AG04450 (cell line): ENCODE measurements at regions not wholly inside any gene's neighbourhood (a gene's known extent, or its start where the extent isn't known, plus 50 kb on each side); places are given as distances from the start of the nearest gene placed in this dataset.

Experiments used
- CTCF ChIA-PET: fragments of 300-600, 350-600 bp; formaldehyde crosslinking; extraction: SDS; loops from one replicate; lab custom pipeline; 2022; ENCODE audit warnings: antibody characterized with exemption, inconsistent platforms; lab: Charles Lee
- POLR2A ChIA-PET: fragments of 350-600 bp; formaldehyde crosslinking; extraction: SDS; loops from one replicate; lab custom pipeline; 2021; ENCODE audit warnings: antibody characterized with exemption, inconsistent platforms; lab: Yijun Ruan, JAX
- DNase-seq: peaks from one replicate; pipeline ENCODE4 v3.0.0-alpha.2; 2011; ENCODE audit warnings: low read depth, low spot score
- H3K27ac ChIP-seq: one replicate; pipeline ENCODE4 v1.5.1; 2012; ENCODE audit warnings: low read depth, low read length, control low read depth
- H3K27me3 ChIP-seq: one replicate; pipeline ENCODE4 v1.6.0; 2012; ENCODE audit warnings: low read length; ENCODE audit not compliant: control insufficient read depth, insufficient read depth
- H3K4me3 ChIP-seq: 2 replicates; pipeline ENCODE4 v1.5.1; 2011; ENCODE audit warnings: mild to moderate bottlenecking, low read depth, low read length, control low read depth
- H3K9me3 ChIP-seq: 2 replicates; pipeline ENCODE4 v1.5.1; 2012; ENCODE audit warnings: low read length; ENCODE audit not compliant: control insufficient read depth, insufficient read depth
- TF ChIP-seq, protein P1 (sequence below): IDR thresholded peaks from 2 replicates; pipeline ENCODE4 v1.5.1; 2011; ENCODE audit warnings: low read depth, low read length, control low read depth, inconsistent platforms

DNA sequence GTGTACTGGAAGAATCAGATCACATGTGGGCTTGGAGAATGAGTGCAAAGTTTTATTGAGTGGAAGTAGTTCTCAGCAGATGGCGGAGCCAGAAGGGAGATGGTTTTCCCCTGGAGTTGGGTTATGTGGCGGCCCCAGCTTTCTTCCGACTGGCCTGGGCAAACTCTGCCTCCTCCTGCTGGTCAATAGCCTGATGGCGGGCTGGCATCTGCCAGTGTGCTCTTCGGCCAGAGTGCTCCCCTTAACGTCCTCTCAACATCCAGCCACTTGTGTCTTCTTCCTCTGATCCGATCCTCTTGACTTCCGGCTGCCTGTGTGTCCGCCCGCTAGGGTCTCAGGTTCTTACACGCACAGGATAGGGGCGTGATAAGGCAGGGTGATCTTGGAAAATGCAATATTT lies 741.3 kb downstream of the RNF144A start:
- no peaks in the 10 kb centered on the region for H3K9me3 ChIP-seq
- TF ChIP-seq, protein P1, sequence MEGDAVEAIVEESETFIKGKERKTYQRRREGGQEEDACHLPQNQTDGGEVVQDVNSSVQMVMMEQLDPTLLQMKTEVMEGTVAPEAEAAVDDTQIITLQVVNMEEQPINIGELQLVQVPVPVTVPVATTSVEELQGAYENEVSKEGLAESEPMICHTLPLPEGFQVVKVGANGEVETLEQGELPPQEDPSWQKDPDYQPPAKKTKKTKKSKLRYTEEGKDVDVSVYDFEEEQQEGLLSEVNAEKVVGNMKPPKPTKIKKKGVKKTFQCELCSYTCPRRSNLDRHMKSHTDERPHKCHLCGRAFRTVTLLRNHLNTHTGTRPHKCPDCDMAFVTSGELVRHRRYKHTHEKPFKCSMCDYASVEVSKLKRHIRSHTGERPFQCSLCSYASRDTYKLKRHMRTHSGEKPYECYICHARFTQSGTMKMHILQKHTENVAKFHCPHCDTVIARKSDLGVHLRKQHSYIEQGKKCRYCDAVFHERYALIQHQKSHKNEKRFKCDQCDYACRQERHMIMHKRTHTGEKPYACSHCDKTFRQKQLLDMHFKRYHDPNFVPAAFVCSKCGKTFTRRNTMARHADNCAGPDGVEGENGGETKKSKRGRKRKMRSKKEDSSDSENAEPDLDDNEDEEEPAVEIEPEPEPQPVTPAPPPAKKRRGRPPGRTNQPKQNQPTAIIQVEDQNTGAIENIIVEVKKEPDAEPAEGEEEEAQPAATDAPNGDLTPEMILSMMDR = no peak
- H3K27ac ChIP-seq = no peak overlapping the region
- ChIA-PET POLR2A (no interaction called here), CTCF (no interaction called here)
- no peaks in the 10 kb centered on the region for H3K27me3 ChIP-seq
- DNase-seq = no peak
- H3K4me3 ChIP-seq = no peak overlapping the region

DNA sequence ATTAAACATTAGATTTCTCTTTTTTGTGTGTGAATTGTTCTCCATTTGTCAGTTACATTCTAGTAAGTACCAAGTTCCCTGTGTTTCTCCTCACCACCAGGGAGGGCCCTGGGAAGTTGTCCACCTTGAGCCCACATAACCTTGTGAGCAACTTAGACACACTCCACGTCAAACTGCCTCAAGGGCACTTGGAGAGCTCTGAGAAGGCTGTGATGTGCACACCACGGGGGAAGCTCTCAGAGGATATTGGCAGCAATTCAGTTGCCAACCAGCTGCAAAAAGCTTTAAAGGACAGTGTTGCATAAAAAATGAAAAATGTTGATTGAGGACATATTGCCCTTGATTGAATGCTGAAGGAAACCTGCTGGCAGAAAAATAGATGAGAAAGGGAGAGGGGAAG lies 743.6 kb downstream of the RNF144A start:
- DNase-seq = no peak
- POLR2A ChIA-PET = no interaction called here
- H3K27ac ChIP-seq = no peak overlapping the region
- no peaks in the 10 kb centered on the region for H3K9me3 ChIP-seq
- H3K27me3 ChIP-seq = no peaks in the 10 kb centered on the region
- no peak overlapping the region for H3K4me3 ChIP-seq
- TF ChIP-seq, protein P1 = no peak
- CTCF ChIA-PET = no interaction called here

DNA sequence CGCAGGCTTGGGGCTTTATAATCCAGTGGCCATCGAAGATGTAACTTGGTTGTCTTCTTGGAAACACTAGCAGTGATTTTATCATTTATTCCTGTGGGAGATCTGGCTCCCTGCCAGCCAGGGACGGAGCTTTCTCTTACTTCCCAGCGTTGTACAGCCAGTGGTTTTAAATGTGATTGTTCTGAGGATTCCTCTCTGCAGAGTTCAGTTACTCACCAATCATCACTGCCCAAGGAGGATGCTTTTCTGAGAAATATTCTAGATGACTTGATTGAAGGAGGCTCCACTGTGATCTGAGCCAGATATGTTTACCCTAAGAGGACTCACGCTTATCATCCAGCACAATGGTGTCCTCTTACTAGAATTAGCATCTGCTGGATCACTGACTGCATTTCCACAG lies 744.3 kb downstream of the RNF144A start:
- Histone ChIP-seq H3K9me3 (no peaks in the 10 kb centered on the region), H3K27me3 (no peaks in the 10 kb centered on the region), H3K4me3 (no peak overlapping the region), H3K27ac (no peak overlapping the region)
- DNase-seq = no peak
- TF ChIP-seq, protein P1 = no peak
- CTCF ChIA-PET = no interaction called here
- POLR2A ChIA-PET = no interaction called here

DNA sequence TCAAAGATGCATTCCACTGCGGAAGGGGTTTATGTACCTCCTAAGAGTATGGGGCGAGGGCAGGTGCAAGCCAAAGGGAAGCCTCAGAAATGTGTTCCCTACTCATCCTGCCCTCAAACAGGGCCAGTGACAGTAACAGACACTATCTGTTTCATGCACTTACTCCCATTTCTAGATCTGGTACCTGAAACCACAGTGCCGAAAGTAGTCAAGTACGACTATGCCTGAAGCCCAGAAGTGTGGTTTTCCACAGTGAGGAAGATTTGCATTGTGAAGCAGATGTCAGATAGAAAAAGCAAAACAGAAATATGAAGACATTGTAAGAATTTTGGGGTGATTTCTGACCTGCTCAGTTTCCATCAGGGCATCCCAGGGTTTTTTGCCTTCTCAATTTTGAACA lies 748.7 kb downstream of the RNF144A start:
- no peaks in the 10 kb centered on the region for H3K27me3 ChIP-seq
- ChIA-PET CTCF (no interaction called here), POLR2A (no interaction called here)
- TF ChIP-seq, protein P1 = no peak
- no peaks in the 10 kb centered on the region for H3K9me3 ChIP-seq
- no peak for DNase-seq
- no peak overlapping the region for H3K4me3 ChIP-seq
- H3K27ac ChIP-seq = no peak overlapping the region

DNA sequence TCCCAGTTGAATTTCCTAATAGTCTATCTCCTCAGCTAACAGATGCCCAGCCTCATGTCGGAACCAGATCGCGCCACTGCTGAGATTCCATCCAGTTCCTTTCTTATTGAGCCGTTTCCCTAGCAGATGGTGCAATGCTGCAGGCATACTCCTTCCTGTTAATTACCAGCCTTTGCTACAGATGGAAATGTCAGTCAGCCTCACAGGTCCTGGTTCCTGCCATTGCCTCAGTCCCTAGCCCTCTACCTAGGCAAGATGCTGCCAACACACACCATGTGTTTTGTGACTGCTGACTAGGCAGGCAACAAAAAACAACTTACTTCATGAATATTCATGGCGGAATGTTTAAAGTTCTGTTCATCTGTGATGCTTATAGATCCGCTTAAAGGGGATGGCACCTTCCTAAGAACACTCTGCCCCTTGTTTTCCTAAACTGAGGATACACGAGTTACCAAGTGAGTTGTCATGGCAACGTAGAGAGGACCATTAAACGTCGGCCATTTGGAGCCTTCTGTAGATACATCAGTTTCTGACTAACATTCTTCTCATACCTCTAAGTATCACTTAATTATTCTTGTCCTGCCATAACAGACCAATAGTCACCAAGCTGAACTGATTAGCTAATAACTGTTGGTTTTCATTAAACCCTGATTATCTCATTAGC lies 749.5 kb downstream of the RNF144A start:
- ChIA-PET POLR2A (no interaction called here), CTCF (no interaction called here)
- Histone ChIP-seq H3K9me3 (no peaks in the 10 kb centered on the region), H3K4me3 (no peak overlapping the region), H3K27me3 (no peaks in the 10 kb centered on the region), H3K27ac (no peak overlapping the region)
- DNase-seq = no peak
- TF ChIP-seq, protein P1 = no peak
